Neural cell (in vitro differentiated cells): ENCODE measurements at regions not wholly inside any gene's neighbourhood (a gene's known extent, or its start where the extent isn't known, plus 50 kb on each side); places are given as distances from the start of the nearest gene placed in this dataset.

Source experiments
- EP300 ChIP-seq: fragments of 450-650 bp; conservative IDR thresholded peaks from 2 replicates; pipeline ENCODE4 v1.6.1; 2014; ENCODE audit warnings: antibody characterized with exemption, mild to moderate bottlenecking, moderate library complexity; ENCODE audit not compliant: poor library complexity, severe bottlenecking
- EZH2 ChIP-seq: fragments of 200-600, 300-800 bp; shearing (Covaris generic), sonication (generic); IDR thresholded peaks from 2 replicates; pipeline ENCODE4 v1.6.1; 2014; ENCODE audit warnings: antibody characterized with exemption, low read length, borderline replicate concordance, mild to moderate bottlenecking; ENCODE audit not compliant: insufficient read depth, poor library complexity, severe bottlenecking
- MXI1 ChIP-seq: fragments of 450-650 bp; conservative IDR thresholded peaks from 2 replicates; pipeline ENCODE4 v1.6.1; 2014; ENCODE audit warnings: antibody characterized with exemption, mild to moderate bottlenecking; ENCODE audit not compliant: poor library complexity, severe bottlenecking
- POLR2AphosphoS5 ChIP-seq: IDR thresholded peaks from 2 replicates; pipeline ENCODE4 v1.6.1; 2012
- RAD21 ChIP-seq: fragments of 450-650 bp; conservative IDR thresholded peaks from 2 replicates; pipeline ENCODE4 v1.6.1; 2014; ENCODE audit warnings: antibody characterized with exemption, mild to moderate bottlenecking, moderate library complexity
- SMC3 ChIP-seq: fragments of 450-650 bp; conservative IDR thresholded peaks from 2 replicates; pipeline ENCODE4 v1.6.1; 2014; ENCODE audit warnings: antibody characterized with exemption, mild to moderate bottlenecking, moderate library complexity; ENCODE audit not compliant: poor library complexity
- TAF1 ChIP-seq: IDR thresholded peaks from 2 replicates; pipeline ENCODE4 v1.6.1; 2012; ENCODE audit warnings: low read depth
- TF ChIP-seq, protein P1 (sequence below): fragments of 450-650 bp; IDR thresholded peaks from 2 replicates; pipeline ENCODE4 v1.5.1; 2014; ENCODE audit warnings: antibody characterized with exemption, mild to moderate bottlenecking, moderate library complexity; ENCODE audit not compliant: poor library complexity, severe bottlenecking
- TF ChIP-seq, protein P2 (sequence below): IDR thresholded peaks from 2 replicates; pipeline ENCODE4 v1.6.1; 2012; ENCODE audit warnings: borderline replicate concordance

DNA sequence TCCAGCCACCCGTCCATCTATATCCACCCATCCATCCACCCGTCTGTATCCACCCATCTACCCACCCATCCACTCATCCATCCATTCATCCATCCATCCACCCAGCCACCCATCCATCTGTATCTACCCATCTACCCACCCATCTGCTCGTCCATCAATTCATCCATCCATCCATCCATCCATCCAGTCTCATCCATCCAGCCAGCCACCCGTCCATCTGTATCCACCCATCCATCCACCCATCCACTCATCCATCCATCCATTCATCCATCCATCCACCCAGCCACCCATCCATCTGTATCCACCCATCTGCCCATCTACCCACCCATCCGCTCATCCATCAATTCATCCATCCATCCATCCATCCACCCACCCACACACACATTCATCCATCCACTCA, 73.2 kb downstream of the UNCX start:
- TF ChIP-seq, protein P1, sequence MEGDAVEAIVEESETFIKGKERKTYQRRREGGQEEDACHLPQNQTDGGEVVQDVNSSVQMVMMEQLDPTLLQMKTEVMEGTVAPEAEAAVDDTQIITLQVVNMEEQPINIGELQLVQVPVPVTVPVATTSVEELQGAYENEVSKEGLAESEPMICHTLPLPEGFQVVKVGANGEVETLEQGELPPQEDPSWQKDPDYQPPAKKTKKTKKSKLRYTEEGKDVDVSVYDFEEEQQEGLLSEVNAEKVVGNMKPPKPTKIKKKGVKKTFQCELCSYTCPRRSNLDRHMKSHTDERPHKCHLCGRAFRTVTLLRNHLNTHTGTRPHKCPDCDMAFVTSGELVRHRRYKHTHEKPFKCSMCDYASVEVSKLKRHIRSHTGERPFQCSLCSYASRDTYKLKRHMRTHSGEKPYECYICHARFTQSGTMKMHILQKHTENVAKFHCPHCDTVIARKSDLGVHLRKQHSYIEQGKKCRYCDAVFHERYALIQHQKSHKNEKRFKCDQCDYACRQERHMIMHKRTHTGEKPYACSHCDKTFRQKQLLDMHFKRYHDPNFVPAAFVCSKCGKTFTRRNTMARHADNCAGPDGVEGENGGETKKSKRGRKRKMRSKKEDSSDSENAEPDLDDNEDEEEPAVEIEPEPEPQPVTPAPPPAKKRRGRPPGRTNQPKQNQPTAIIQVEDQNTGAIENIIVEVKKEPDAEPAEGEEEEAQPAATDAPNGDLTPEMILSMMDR = no peak
- TF ChIP-seq EP300 = no peak
- TF ChIP-seq EZH2 = no peak
- TF ChIP-seq SMC3 = no peak
- no peak for TF ChIP-seq POLR2AphosphoS5
- TF ChIP-seq, protein P2, sequence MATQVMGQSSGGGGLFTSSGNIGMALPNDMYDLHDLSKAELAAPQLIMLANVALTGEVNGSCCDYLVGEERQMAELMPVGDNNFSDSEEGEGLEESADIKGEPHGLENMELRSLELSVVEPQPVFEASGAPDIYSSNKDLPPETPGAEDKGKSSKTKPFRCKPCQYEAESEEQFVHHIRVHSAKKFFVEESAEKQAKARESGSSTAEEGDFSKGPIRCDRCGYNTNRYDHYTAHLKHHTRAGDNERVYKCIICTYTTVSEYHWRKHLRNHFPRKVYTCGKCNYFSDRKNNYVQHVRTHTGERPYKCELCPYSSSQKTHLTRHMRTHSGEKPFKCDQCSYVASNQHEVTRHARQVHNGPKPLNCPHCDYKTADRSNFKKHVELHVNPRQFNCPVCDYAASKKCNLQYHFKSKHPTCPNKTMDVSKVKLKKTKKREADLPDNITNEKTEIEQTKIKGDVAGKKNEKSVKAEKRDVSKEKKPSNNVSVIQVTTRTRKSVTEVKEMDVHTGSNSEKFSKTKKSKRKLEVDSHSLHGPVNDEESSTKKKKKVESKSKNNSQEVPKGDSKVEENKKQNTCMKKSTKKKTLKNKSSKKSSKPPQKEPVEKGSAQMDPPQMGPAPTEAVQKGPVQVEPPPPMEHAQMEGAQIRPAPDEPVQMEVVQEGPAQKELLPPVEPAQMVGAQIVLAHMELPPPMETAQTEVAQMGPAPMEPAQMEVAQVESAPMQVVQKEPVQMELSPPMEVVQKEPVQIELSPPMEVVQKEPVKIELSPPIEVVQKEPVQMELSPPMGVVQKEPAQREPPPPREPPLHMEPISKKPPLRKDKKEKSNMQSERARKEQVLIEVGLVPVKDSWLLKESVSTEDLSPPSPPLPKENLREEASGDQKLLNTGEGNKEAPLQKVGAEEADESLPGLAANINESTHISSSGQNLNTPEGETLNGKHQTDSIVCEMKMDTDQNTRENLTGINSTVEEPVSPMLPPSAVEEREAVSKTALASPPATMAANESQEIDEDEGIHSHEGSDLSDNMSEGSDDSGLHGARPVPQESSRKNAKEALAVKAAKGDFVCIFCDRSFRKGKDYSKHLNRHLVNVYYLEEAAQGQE = no peak
- no peak for TF ChIP-seq TAF1
- no peak for TF ChIP-seq MXI1
- no peak for TF ChIP-seq RAD21
